Bronchial epithelial cell (primary cell): ENCODE measurements at regions not wholly inside any gene's neighbourhood (a gene's known extent, or its start where the extent isn't known, plus 50 kb on each side); places are given as distances from the start of the nearest gene placed in this dataset.

Experiments used
- DNase-seq: peaks from one replicate; pipeline ENCODE4 v3.0.0-alpha.2; 2010; ENCODE audit warnings: low read depth
- FAIRE-seq: peaks from 2 replicates; lab custom pipeline; 2011; peaks lifted over from hg19 to GRCh38; lab: Jason Lieb, UNC
- H3K27me3 ChIP-seq: 2 replicates; pipeline ENCODE4 v1.5.1; 2011; ENCODE audit warnings: low read length; ENCODE audit not compliant: control insufficient read depth, insufficient read depth
- H3K36me3 ChIP-seq: 2 replicates; pipeline ENCODE4 v1.5.1; 2011; ENCODE audit warnings: low read length; ENCODE audit not compliant: control insufficient read depth, insufficient read depth
- H3K4me3 ChIP-seq: 2 replicates; pipeline ENCODE4 v1.5.1; 2011; ENCODE audit warnings: mild to moderate bottlenecking, low read depth, low read length, control low read depth
- TF ChIP-seq, protein P1 (sequence below): IDR thresholded peaks from 2 replicates; pipeline ENCODE4 v1.5.1; 2011; ENCODE audit warnings: mild to moderate bottlenecking, moderate library complexity, low read length, control low read depth, inconsistent platforms; ENCODE audit not compliant: insufficient read depth, severe bottlenecking

DNA sequence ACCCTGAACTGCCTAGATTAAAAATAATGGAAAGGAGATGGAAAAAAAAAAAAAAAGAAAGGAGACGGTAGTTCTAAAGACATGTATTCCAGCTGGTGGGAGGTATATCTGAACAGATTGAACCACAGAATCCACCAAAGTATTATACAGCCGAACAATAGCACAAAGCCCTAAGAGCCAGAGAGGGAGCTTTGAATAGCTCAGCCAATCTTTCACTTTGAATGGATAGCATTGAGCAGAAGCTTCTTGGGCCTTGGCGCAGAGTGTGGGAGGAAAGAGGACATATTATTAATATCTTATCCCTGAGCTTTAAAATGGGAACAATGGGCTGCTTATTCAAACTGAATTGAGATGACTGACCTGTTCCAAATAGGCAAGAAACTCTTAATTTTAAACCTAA is 147.8 kb upstream of the PAQR3 start:
- FAIRE-seq: no peak
- Histone ChIP-seq H3K36me3 (no peaks in the 10 kb centered on the region), H3K27me3 (no peaks in the 10 kb centered on the region), H3K4me3 (no peak overlapping the region)
- no peak for DNase-seq
- TF ChIP-seq, protein P1, sequence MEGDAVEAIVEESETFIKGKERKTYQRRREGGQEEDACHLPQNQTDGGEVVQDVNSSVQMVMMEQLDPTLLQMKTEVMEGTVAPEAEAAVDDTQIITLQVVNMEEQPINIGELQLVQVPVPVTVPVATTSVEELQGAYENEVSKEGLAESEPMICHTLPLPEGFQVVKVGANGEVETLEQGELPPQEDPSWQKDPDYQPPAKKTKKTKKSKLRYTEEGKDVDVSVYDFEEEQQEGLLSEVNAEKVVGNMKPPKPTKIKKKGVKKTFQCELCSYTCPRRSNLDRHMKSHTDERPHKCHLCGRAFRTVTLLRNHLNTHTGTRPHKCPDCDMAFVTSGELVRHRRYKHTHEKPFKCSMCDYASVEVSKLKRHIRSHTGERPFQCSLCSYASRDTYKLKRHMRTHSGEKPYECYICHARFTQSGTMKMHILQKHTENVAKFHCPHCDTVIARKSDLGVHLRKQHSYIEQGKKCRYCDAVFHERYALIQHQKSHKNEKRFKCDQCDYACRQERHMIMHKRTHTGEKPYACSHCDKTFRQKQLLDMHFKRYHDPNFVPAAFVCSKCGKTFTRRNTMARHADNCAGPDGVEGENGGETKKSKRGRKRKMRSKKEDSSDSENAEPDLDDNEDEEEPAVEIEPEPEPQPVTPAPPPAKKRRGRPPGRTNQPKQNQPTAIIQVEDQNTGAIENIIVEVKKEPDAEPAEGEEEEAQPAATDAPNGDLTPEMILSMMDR: no peak

DNA sequence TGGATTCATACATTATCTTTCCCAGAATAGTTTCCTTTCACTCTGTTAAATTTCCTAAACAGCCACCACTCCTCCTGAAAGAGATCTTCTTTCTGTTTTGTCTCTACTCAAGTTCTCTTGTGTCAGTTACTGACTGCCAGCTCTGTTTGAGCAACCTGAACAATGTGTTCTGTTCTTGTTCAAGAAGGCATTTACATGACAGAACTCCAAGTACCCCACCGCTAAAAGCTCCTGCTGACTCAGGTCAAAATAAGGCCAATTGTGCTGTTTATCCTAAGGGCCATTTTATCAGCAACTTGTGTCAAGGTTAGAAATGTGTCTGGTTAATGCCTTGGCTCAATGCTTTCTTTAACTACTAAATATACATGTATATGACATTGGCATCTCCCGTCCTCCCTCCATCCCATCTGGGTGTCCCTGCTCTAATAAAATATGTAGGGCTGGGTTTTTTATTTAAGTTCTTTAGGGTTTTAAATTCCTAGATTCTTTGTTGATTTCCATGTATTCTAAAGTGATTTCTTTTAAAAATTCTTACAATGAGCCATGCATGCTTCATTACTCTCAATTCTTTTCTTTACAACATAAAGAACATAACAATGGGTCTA is 144.3 kb upstream of the PAQR3 start:
- FAIRE-seq: no peak
- DNase-seq: no peak
- TF ChIP-seq, protein P1: no peak

DNA sequence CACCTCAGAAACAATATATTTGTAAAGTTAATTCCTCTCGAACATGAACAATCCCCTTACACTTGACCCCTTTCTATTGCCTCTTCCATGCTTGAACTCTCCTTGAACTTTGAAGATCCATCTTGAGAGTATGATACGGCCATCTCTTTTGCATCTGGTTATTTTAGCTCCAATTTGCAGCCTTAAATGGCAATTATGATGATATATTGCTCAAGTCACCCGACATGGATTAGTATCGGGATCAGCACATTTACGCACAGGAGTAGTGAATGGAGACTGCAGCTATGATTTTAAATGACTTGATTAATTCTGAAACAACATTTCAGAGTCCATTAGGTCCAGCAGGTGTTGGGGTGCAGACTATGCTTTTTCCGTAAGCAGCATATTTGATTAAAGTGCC is 143.8 kb upstream of the PAQR3 start:
- no peaks in the 10 kb centered on the region for H3K27me3 ChIP-seq
- FAIRE-seq (no peak), DNase-seq (no peak)
- H3K4me3 ChIP-seq: no peak overlapping the region
- H3K36me3 ChIP-seq: no peaks in the 10 kb centered on the region
- TF ChIP-seq, protein P1: no peak

More for the DNA sequence above, 144.3 kb upstream of the PAQR3 start:
- H3K27me3 ChIP-seq: no peaks in the 10 kb centered on the region
- no peak overlapping the region for H3K4me3 ChIP-seq
- no peaks in the 10 kb centered on the region for H3K36me3 ChIP-seq

DNA sequence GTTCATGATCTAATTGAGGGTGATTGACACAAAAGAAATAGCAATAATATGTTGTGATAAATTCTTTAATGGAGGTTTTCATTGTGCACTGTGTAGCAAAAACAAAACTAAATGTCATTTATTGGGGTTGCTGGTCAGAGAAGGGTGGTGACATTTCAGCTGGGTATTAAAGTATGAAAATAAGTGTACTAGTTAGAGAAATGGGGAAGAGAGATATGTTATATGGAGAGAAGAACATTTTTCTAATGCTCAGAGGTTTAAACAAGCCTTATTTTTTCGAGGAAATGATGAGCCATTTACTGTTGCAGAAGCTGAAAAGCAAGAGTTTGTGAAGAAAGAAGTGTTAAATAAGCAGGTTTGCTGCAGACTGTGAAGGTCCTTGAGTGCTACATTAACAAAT is 142.7 kb upstream of the PAQR3 start:
- TF ChIP-seq, protein P1: no peak
- FAIRE-seq: no peak
- no peak for DNase-seq
- no peak overlapping the region for H3K4me3 ChIP-seq
- no peaks in the 10 kb centered on the region for H3K36me3 ChIP-seq
- no peaks in the 10 kb centered on the region for H3K27me3 ChIP-seq

DNA sequence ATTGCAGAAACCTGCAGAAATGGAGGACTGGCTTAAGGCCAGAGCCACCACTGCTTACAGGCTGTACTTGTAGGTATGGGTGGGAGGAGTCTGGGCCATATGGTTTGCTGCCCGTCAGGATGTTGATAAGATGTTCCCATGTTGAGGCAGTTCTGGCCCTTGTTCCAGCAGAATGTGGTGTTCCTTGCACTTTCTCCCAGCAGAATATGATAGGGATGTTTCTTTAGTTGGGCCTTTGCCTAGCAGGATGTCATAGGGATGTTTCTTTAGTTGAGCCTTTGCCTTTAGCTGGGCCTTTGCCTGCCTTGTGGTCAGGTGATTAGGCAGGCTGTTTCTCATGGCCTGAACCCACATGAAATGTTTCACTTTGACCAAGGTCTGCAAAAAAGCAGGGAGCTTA is 139.1 kb upstream of the PAQR3 start:
- H3K27me3 ChIP-seq: no peaks in the 10 kb centered on the region
- TF ChIP-seq, protein P1: no peak
- H3K4me3 ChIP-seq: no peak overlapping the region
- FAIRE-seq: peak; percentile 23
- H3K36me3 ChIP-seq: no peaks in the 10 kb centered on the region
- no peak for DNase-seq

DNA sequence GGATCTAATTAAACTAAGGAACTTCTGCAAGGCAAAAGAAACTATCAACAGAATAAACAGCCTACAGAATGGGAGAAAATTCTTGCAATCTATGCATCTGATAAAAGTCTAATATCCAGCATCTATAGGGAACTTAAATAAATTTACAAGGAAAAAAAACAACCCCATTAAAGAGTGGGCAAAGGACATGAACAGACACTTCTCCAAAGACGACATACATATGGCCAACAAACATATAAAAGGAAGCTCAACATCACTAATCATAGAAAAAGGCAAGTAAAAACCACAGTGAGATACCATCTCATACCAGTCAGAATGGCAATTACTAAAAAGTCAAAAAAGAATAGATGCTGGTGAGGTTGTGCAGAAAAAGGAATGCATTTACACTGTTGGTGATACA is 134.8 kb upstream of the PAQR3 start:
- DNase-seq (no peak), FAIRE-seq (no peak)
- TF ChIP-seq, protein P1: no peak
- no peaks in the 10 kb centered on the region for H3K27me3 ChIP-seq
- no peaks in the 10 kb centered on the region for H3K36me3 ChIP-seq
- H3K4me3 ChIP-seq: no peak overlapping the region
